ENCODE measurements at regions not wholly inside any gene's neighbourhood (a gene's known extent, or its start where the extent isn't known, plus 50 kb on each side); places are given as distances from the start of the nearest gene placed in this dataset.

GRCh38 chr11:116535994-116536393 is 236.8 kb downstream of the BUD13 start:
- Histone ChIP-seq H3K9me3 (ENCODE audit: insufficient read depth, low read depth, low read length) (peaks cover 3% of the 10 kb centered on the region; the same call in 1 of the 2 replicates), H3K4me3 (ENCODE audit: low read length) (no peak overlapping the region), H3K9ac (ENCODE audit: low read depth, low read length) (no peak overlapping the region), H3K4me1 (ENCODE audit: insufficient read depth, low read length) (peaks cover 6% of the 10 kb centered on the region; the same call in 1 of the 2 replicates), H3K36me3 (ENCODE audit: insufficient read depth, low read depth, low read length) (no peaks in the 10 kb centered on the region), H3K27me3 (ENCODE audit: insufficient read depth, low read length) (peaks cover 8% of the 10 kb centered on the region; the same call in 1 of the 2 replicates), H3K27ac (ENCODE audit: low read length) (no peak overlapping the region)

- Histone ChIP-seq H3K27me3 (ENCODE audit: insufficient read depth, low read length) (peaks cover 8% of the 10 kb centered on the region; the same call in 1 of the 2 replicates), H3K4me3 (ENCODE audit: low read length) (no peak overlapping the region), H3K4me1 (ENCODE audit: insufficient read depth, low read length) (peaks cover 6% of the 10 kb centered on the region; the same call in 1 of the 2 replicates), H3K9me3 (ENCODE audit: insufficient read depth, low read depth, low read length) (peaks cover 3% of the 10 kb centered on the region; the same call in 1 of the 2 replicates), H3K36me3 (ENCODE audit: insufficient read depth, low read depth, low read length) (no peaks in the 10 kb centered on the region), H3K27ac (ENCODE audit: low read length) (no peak overlapping the region), H3K9ac (ENCODE audit: low read depth, low read length) (no peak overlapping the region)
Observed at GRCh38 chr11:116535120-116535519, 237.7 kb downstream of the BUD13 start.

GRCh38 chr11:116534270-116534975 is 238.4 kb downstream of the BUD13 start:
- peaks cover 1% of the 10 kb centered on the region; the same call in 1 of the 2 replicates for H3K9me3 ChIP-seq (ENCODE audit: insufficient read depth, low read depth, low read length)

GRCh38 chr11:116533186-116533825 is 239.5 kb downstream of the BUD13 start:
- no peak overlapping the region for H3K4me3 ChIP-seq (ENCODE audit: low read length)
- H3K9me3 ChIP-seq (ENCODE audit: insufficient read depth, low read depth, low read length), result no peaks in the 10 kb centered on the region
- no peak overlapping the region for H3K9ac ChIP-seq (ENCODE audit: low read depth, low read length)
- H3K27me3 ChIP-seq (ENCODE audit: insufficient read depth, low read length), result peaks cover 6% of the 10 kb centered on the region; the same call in 1 of the 2 replicates
- peaks cover 6% of the 10 kb centered on the region; the same call in 1 of the 2 replicates for H3K4me1 ChIP-seq (ENCODE audit: insufficient read depth, low read length)
- no peaks in the 10 kb centered on the region for H3K36me3 ChIP-seq (ENCODE audit: insufficient read depth, low read depth, low read length)
- no peak overlapping the region for H3K27ac ChIP-seq (ENCODE audit: low read length)

More at GRCh38 chr11:116534270-116534975, 238.4 kb downstream of the BUD13 start:
- Histone ChIP-seq H3K27me3 (ENCODE audit: insufficient read depth, low read length) (peaks cover 8% of the 10 kb centered on the region; the same call in 1 of the 2 replicates), H3K4me3 (ENCODE audit: low read length) (no peak overlapping the region), H3K4me1 (ENCODE audit: insufficient read depth, low read length) (peaks cover 6% of the 10 kb centered on the region; the same call in 1 of the 2 replicates), H3K36me3 (ENCODE audit: insufficient read depth, low read depth, low read length) (no peaks in the 10 kb centered on the region), H3K9ac (ENCODE audit: low read depth, low read length) (no peak overlapping the region), H3K27ac (ENCODE audit: low read length) (no peak overlapping the region)

GRCh38 chr11:116532066-116532465 is 240.7 kb downstream of the BUD13 start:
- Histone ChIP-seq H3K9ac (ENCODE audit: low read depth, low read length) (no peak overlapping the region), H3K4me1 (ENCODE audit: insufficient read depth, low read length) (peaks cover 6% of the 10 kb centered on the region; the same call in 1 of the 2 replicates), H3K4me3 (ENCODE audit: low read length) (no peak overlapping the region), H3K36me3 (ENCODE audit: insufficient read depth, low read depth, low read length) (no peaks in the 10 kb centered on the region), H3K27ac (ENCODE audit: low read length) (no peak overlapping the region), H3K27me3 (ENCODE audit: insufficient read depth, low read length) (no peaks in the 10 kb centered on the region), H3K9me3 (ENCODE audit: insufficient read depth, low read depth, low read length) (no peaks in the 10 kb centered on the region)

GRCh38 chr11:116530705-116531104 is 242.1 kb downstream of the BUD13 start:
- H3K9me3 ChIP-seq (ENCODE audit: insufficient read depth, low read depth, low read length), result no peaks in the 10 kb centered on the region
- H3K27ac ChIP-seq (ENCODE audit: low read length), result no peak overlapping the region
- no peak overlapping the region for H3K4me3 ChIP-seq (ENCODE audit: low read length)
- H3K27me3 ChIP-seq (ENCODE audit: insufficient read depth, low read length), result no peaks in the 10 kb centered on the region
- no peak overlapping the region for H3K9ac ChIP-seq (ENCODE audit: low read depth, low read length)
- H3K4me1 ChIP-seq (ENCODE audit: insufficient read depth, low read length), result peaks cover 6% of the 10 kb centered on the region; the same call in 1 of the 2 replicates
- H3K36me3 ChIP-seq (ENCODE audit: insufficient read depth, low read depth, low read length), result no peaks in the 10 kb centered on the region

GRCh38 chr11:116529271-116529670 is 243.5 kb downstream of the BUD13 start:
- H3K27ac ChIP-seq (ENCODE audit: low read length), result no peak overlapping the region
- no peaks in the 10 kb centered on the region for H3K27me3 ChIP-seq (ENCODE audit: insufficient read depth, low read length)
- no peak overlapping the region for H3K4me3 ChIP-seq (ENCODE audit: low read length)
- H3K9ac ChIP-seq (ENCODE audit: low read depth, low read length), result no peak overlapping the region
- H3K4me1 ChIP-seq (ENCODE audit: insufficient read depth, low read length), result peaks cover 6% of the 10 kb centered on the region; the same call in 1 of the 2 replicates
- H3K36me3 ChIP-seq (ENCODE audit: insufficient read depth, low read depth, low read length), result no peaks in the 10 kb centered on the region
- no peaks in the 10 kb centered on the region for H3K9me3 ChIP-seq (ENCODE audit: insufficient read depth, low read depth, low read length)

- Histone ChIP-seq H3K9ac (ENCODE audit: low read depth, low read length) (no peak overlapping the region), H3K27ac (ENCODE audit: low read length) (no peak overlapping the region), H3K27me3 (ENCODE audit: insufficient read depth, low read length) (no peaks in the 10 kb centered on the region), H3K4me1 (ENCODE audit: insufficient read depth, low read length) (no peaks in the 10 kb centered on the region), H3K9me3 (ENCODE audit: insufficient read depth, low read depth, low read length) (no peaks in the 10 kb centered on the region), H3K4me3 (ENCODE audit: low read length) (no peak overlapping the region), H3K36me3 (ENCODE audit: insufficient read depth, low read depth, low read length) (no peaks in the 10 kb centered on the region)
Observed at GRCh38 chr11:116527180-116527991, 245.4 kb downstream of the BUD13 start.

- H3K4me1 ChIP-seq (ENCODE audit: insufficient read depth, low read length), result no peaks in the 10 kb centered on the region
- no peak overlapping the region for H3K9ac ChIP-seq (ENCODE audit: low read depth, low read length)
- H3K27ac ChIP-seq (ENCODE audit: low read length), result no peak overlapping the region
- H3K36me3 ChIP-seq (ENCODE audit: insufficient read depth, low read depth, low read length), result no peaks in the 10 kb centered on the region
- no peaks in the 10 kb centered on the region for H3K27me3 ChIP-seq (ENCODE audit: insufficient read depth, low read length)
- no peak overlapping the region for H3K4me3 ChIP-seq (ENCODE audit: low read length)
- no peaks in the 10 kb centered on the region for H3K9me3 ChIP-seq (ENCODE audit: insufficient read depth, low read depth, low read length)
Observed at GRCh38 chr11:116525961-116526495, 246.8 kb downstream of the BUD13 start.

- no peak overlapping the region for H3K4me3 ChIP-seq (ENCODE audit: low read length)
- no peaks in the 10 kb centered on the region for H3K9me3 ChIP-seq (ENCODE audit: insufficient read depth, low read depth, low read length)
- H3K4me1 ChIP-seq (ENCODE audit: insufficient read depth, low read length), result no peaks in the 10 kb centered on the region; the same call in 1 of the 2 replicates
- no peak overlapping the region for H3K9ac ChIP-seq (ENCODE audit: low read depth, low read length)
- no peak overlapping the region for H3K27ac ChIP-seq (ENCODE audit: low read length)
- H3K36me3 ChIP-seq (ENCODE audit: insufficient read depth, low read depth, low read length), result no peaks in the 10 kb centered on the region
- H3K27me3 ChIP-seq (ENCODE audit: insufficient read depth, low read length), result no peaks in the 10 kb centered on the region
Observed at GRCh38 chr11:116519499-116519898, 253.3 kb downstream of the BUD13 start.

- H3K9ac ChIP-seq (ENCODE audit: low read depth, low read length), result no peak overlapping the region
- no peaks in the 10 kb centered on the region for H3K9me3 ChIP-seq (ENCODE audit: insufficient read depth, low read depth, low read length)
- no peaks in the 10 kb centered on the region; the same call in 1 of the 2 replicates for H3K4me1 ChIP-seq (ENCODE audit: insufficient read depth, low read length)
- H3K4me3 ChIP-seq (ENCODE audit: low read length), result no peak overlapping the region
- no peak overlapping the region for H3K27ac ChIP-seq (ENCODE audit: low read length)
- H3K36me3 ChIP-seq (ENCODE audit: insufficient read depth, low read depth, low read length), result no peaks in the 10 kb centered on the region
- H3K27me3 ChIP-seq (ENCODE audit: insufficient read depth, low read length), result no peaks in the 10 kb centered on the region
Observed at GRCh38 chr11:116518141-116518540, 254.6 kb downstream of the BUD13 start.

Data from iPS-20b (cell line).